HG03045 (cell line): ENCODE measurements at regions not wholly inside any gene's neighbourhood (a gene's known extent, or its start where the extent isn't known, plus 50 kb on each side); places are given as distances from the start of the nearest gene placed in this dataset.

Experiments used
- ATAC-seq: cut with Tn5 transposase; IDR thresholded peaks from one replicate; pipeline ENCODE4 v1.9.1; 2021; ENCODE audit warnings: mild to moderate bottlenecking, moderate library complexity; ENCODE audit not compliant: unreplicated experiment

GRCh38 chr9:28542928-28543327, 969.6 kb upstream of the C9orf72 start:
- no peak for ATAC-seq

GRCh38 chr9:28547527-28547926, 974.2 kb upstream of the C9orf72 start:
- ATAC-seq, result no peak

GRCh38 chr9:28563291-28563934, 990.1 kb upstream of the C9orf72 start:
- no peak for ATAC-seq

GRCh38 chr9:28583832-28584231, 1010.6 kb upstream of the C9orf72 start:
- ATAC-seq, result no peak

GRCh38 chr9:28584542-28584941, 1011.3 kb upstream of the C9orf72 start:
- ATAC-seq, result no peak

GRCh38 chr9:28587052-28587451, 1013.8 kb upstream of the C9orf72 start:
- no peak for ATAC-seq

GRCh38 chr9:28598408-28598807, 1025.1 kb upstream of the C9orf72 start:
- no peak for ATAC-seq

GRCh38 chr9:28600226-28600625, 1026.9 kb upstream of the C9orf72 start:
- no peak for ATAC-seq

- no peak for ATAC-seq
Observed at GRCh38 chr9:28607843-28608242, 1034.6 kb upstream of the C9orf72 start.

- ATAC-seq, result no peak
Observed at GRCh38 chr9:28610339-28610738, 1037.1 kb upstream of the C9orf72 start.

- ATAC-seq, result no peak
Observed at GRCh38 chr9:28616310-28616709, 1043.0 kb upstream of the C9orf72 start.

- no peak for ATAC-seq
Observed at GRCh38 chr9:28620011-28620410, 1046.7 kb upstream of the C9orf72 start.

- ATAC-seq, result no peak
Observed at GRCh38 chr9:28620661-28621060, 1047.4 kb upstream of the C9orf72 start.

GRCh38 chr9:28624771-28625170, 1051.5 kb upstream of the C9orf72 start:
- no peak for ATAC-seq

GRCh38 chr9:28628031-28628430, 1054.8 kb upstream of the C9orf72 start:
- no peak for ATAC-seq

GRCh38 chr9:28648723-28649122, 1075.4 kb upstream of the C9orf72 start:
- ATAC-seq, result no peak

- no peak for ATAC-seq
Observed at GRCh38 chr9:28650327-28650726, 1077.0 kb upstream of the C9orf72 start.

- ATAC-seq, result no peak
Observed at GRCh38 chr9:28651050-28651722, 1077.9 kb upstream of the C9orf72 start.

- ATAC-seq, result no peak
Observed at GRCh38 chr9:28653216-28653615, 1079.9 kb upstream of the C9orf72 start.

GRCh38 chr9:28656727-28657126, 1083.4 kb upstream of the C9orf72 start:
- ATAC-seq, result no peak

GRCh38 chr9:28661853-28662252, 1088.6 kb upstream of the C9orf72 start:
- ATAC-seq, result no peak

GRCh38 chr9:28662675-28663074, 1089.4 kb upstream of the C9orf72 start:
- no peak for ATAC-seq

GRCh38 chr9:28668158-28668557, 1094.9 kb upstream of the C9orf72 start:
- ATAC-seq, result no peak
